Left ventricle myocardium inferior (tissue), 1 donor: ENCODE measurements at regions not wholly inside any gene's neighbourhood (a gene's known extent, or its start where the extent isn't known, plus 50 kb on each side); places are given as distances from the start of the nearest gene placed in this dataset.

Experiments
- DNase-seq: peaks from one replicate; pipeline ENCODE4 v3.0.0-alpha.2; 2020
- H3K27ac ChIP-seq: fragments of 200-600 bp; replicated peaks from 2 replicates; pipeline ENCODE4 v1.8.0; 2021
- H3K27me3 ChIP-seq: fragments of 200-600 bp; 2 replicates; pipeline ENCODE4 v1.8.0; 2021; ENCODE audit warnings: low read depth
- H3K36me3 ChIP-seq: fragments of 200-600 bp; 2 replicates; pipeline ENCODE4 v1.8.0; 2021
- H3K4me1 ChIP-seq: fragments of 200-600 bp; 2 replicates; pipeline ENCODE4 v1.8.0; 2021
- H3K4me3 ChIP-seq: fragments of 200-600 bp; 2 replicates; pipeline ENCODE4 v1.8.0; 2021; ENCODE audit warnings: mild to moderate bottlenecking, moderate library complexity
- H3K9me3 ChIP-seq: fragments of 200-600 bp; replicated peaks from 2 replicates; pipeline ENCODE4 v1.8.0; 2021
- intact Hi-C: fragments of 100-400 bp; cut with micrococcal nuclease; formaldehyde crosslinking; loops from one replicate; pipeline ENCODE4 v1.11.0; 2022
- TF ChIP-seq, protein P1 (sequence below): fragments of 200-600 bp; IDR thresholded peaks from 2 replicates; pipeline ENCODE4 v1.8.0; 2021; ENCODE audit warnings: antibody characterized with exemption, mild to moderate bottlenecking, borderline replicate concordance
- donor health status: DM: no; HTN: yes; CAD: no; lungs with severe emphysema.

DNA sequence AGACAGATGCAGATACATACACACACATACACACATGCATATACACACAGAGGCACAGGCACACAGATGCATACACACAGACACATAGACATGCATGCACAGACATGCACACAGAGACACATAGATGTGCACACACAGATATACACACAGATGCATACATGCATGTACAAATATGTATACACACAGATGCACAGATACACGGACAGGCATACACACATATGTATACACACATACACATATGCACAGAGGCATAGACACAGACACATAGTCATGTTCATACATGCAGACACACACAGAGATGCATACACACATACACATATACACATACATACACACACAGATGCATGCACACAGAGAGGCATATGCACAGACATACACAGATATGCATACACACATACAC lies 437.3 kb upstream of the SMIM21 start:
- Histone ChIP-seq H3K9me3 (no peaks in the 10 kb centered on the region), H3K36me3 (no peaks in the 10 kb centered on the region), H3K4me1 (no peaks in the 10 kb centered on the region), H3K27me3 (peaks cover 24% of the 10 kb centered on the region), H3K4me3 (no peak overlapping the region), H3K27ac (no peak overlapping the region)
- TF ChIP-seq, protein P1, sequence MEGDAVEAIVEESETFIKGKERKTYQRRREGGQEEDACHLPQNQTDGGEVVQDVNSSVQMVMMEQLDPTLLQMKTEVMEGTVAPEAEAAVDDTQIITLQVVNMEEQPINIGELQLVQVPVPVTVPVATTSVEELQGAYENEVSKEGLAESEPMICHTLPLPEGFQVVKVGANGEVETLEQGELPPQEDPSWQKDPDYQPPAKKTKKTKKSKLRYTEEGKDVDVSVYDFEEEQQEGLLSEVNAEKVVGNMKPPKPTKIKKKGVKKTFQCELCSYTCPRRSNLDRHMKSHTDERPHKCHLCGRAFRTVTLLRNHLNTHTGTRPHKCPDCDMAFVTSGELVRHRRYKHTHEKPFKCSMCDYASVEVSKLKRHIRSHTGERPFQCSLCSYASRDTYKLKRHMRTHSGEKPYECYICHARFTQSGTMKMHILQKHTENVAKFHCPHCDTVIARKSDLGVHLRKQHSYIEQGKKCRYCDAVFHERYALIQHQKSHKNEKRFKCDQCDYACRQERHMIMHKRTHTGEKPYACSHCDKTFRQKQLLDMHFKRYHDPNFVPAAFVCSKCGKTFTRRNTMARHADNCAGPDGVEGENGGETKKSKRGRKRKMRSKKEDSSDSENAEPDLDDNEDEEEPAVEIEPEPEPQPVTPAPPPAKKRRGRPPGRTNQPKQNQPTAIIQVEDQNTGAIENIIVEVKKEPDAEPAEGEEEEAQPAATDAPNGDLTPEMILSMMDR = no peak
- no peak for DNase-seq
- intact Hi-C loops = no loop called here

DNA sequence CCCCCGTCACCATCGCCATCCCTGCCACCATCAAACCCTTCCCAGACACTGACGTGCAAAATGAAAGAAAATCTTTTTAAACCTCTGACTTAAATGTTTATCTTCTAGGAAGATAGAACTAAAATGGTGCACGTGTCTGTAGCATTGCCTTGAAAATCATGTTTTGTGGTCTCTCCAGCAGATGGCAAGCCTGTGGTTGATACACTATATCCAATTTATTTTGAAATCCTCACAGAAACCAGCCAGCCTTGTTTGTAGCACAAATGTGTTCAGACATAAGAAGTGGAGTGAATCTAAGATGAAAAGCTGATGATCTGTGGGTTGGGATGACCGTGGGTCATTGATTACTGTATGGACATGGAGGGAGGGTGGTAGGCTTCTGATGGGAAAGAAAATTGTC lies 436.2 kb upstream of the SMIM21 start:
- H3K27ac ChIP-seq = no peak overlapping the region
- no peaks in the 10 kb centered on the region for H3K36me3 ChIP-seq
- DNase-seq = no peak
- peaks cover 32% of the 10 kb centered on the region for H3K27me3 ChIP-seq
- TF ChIP-seq, protein P1 = no peak
- no peak overlapping the region for H3K4me3 ChIP-seq
- H3K9me3 ChIP-seq = no peaks in the 10 kb centered on the region
- intact Hi-C loops = no loop called here
- H3K4me1 ChIP-seq = no peaks in the 10 kb centered on the region

DNA sequence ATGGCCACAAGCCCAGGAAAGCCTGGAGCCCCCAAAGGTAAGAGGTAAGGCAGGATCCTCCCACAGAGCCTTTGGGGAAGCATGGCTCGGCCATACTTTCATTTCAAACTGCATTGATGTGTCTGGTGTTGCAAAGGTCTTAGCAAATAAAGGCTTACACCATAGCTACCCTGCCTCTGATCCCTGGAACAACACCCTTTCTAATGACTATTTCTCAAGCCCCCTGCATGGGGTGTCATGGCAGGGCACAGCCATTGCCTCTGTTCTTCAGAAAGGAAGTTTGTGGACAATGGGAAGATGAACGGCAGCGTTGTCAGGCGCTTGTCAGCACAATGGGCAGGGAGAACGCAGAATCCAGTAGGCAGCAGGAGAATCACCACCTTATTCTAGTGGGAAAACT lies 435.0 kb upstream of the SMIM21 start:
- Histone ChIP-seq H3K27me3 (peaks cover 34% of the 10 kb centered on the region), H3K4me3 (no peak overlapping the region), H3K27ac (no peak overlapping the region), H3K4me1 (no peaks in the 10 kb centered on the region), H3K36me3 (no peaks in the 10 kb centered on the region), H3K9me3 (no peaks in the 10 kb centered on the region)
- intact Hi-C loops = no loop called here
- no peak for DNase-seq
- TF ChIP-seq, protein P1 = no peak

DNA sequence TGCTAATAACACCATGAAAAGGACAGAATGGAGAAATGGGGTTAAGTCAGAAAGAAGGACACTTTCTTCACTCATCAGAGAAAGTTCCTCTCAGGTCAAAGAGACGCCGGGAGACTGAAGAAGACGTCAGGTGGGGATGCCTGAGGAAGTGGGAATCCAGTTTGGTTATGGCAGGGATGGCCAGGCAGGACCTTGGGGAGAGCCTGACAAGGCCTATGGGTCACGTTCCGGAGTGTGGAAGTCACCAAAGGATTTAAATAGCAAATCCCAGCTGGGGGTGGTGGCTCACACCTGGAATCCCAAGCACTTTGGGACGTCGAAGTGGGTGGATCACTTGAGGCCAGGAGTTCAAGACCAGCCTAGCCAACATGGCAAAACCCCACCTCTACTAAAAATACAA lies 432.7 kb upstream of the SMIM21 start:
- Histone ChIP-seq H3K9me3 (no peaks in the 10 kb centered on the region), H3K36me3 (no peaks in the 10 kb centered on the region), H3K27me3 (peaks cover 40% of the 10 kb centered on the region), H3K4me1 (no peaks in the 10 kb centered on the region), H3K27ac (no peak overlapping the region), H3K4me3 (no peak overlapping the region)
- intact Hi-C loops = no loop called here
- TF ChIP-seq, protein P1 = no peak
- no peak for DNase-seq

DNA sequence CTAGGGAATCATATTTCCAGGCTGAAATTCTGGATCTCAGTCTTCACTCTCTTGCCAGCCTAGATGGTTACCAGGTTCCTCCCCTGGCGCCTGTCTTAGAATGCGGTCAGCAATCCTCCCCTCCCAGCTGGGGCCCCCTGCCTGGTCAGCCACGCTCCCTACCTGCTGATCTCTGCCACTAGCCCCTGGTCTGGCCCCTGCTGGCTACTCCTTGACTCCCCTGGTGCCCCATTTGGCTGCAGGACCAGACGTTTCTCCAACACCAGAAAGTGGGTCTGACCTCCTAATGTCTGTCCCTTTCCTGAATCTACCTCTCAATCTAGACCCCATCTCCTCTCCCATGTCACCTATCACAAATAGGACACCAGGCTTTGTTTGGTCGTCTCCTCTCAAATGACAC lies 432.0 kb upstream of the SMIM21 start:
- Histone ChIP-seq H3K4me1 (no peaks in the 10 kb centered on the region), H3K36me3 (no peaks in the 10 kb centered on the region), H3K4me3 (no peak overlapping the region), H3K9me3 (no peaks in the 10 kb centered on the region), H3K27ac (no peak overlapping the region), H3K27me3 (peaks cover 40% of the 10 kb centered on the region)
- TF ChIP-seq, protein P1 = no peak
- DNase-seq = no peak
- intact Hi-C loops = no loop called here

DNA sequence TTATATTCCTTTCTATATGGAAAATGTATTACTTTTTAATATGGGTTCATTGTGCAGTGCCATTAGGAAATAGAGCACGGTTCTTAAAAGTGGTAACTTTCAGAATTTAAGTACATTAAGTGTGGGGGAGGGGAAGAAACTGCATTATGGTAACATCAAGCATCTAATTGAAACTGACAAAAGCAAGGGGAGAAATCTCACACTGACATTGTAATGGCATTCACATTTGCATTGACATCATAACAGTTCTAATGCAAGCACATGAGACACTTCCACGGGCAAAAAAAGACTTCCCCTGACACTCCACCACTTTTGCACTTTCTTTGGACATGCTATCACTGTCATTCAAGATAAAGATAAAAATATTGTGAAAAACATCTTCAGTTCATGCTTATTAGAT lies 431.3 kb upstream of the SMIM21 start:
- H3K4me3 ChIP-seq = no peak overlapping the region
- H3K27ac ChIP-seq = no peak overlapping the region
- no peak for DNase-seq
- intact Hi-C loops = no loop called here
- H3K4me1 ChIP-seq = no peaks in the 10 kb centered on the region
- TF ChIP-seq, protein P1 = no peak
- H3K9me3 ChIP-seq = no peaks in the 10 kb centered on the region
- peaks cover 40% of the 10 kb centered on the region for H3K27me3 ChIP-seq
- no peaks in the 10 kb centered on the region for H3K36me3 ChIP-seq
